Right atrium auricular region (tissue), 2 donors: ENCODE measurements at regions not wholly inside any gene's neighbourhood (a gene's known extent, or its start where the extent isn't known, plus 50 kb on each side); places are given as distances from the start of the nearest gene placed in this dataset.

ENCODE experiments used
- DNase-seq: peaks from one replicate; pipeline ENCODE4 v3.0.0-alpha.2; 2019; ENCODE audit warnings: low spot score
- H3K27ac ChIP-seq, 2 donors: fragments of 200-600 bp; sonication (generic); 1 replicate in 1 of 2; 2 replicates in 1 of 2; pipeline ENCODE4 v1.5.1; 2016 to 2019
- H3K27me3 ChIP-seq, 2 donors: fragments of 200-600 bp; sonication (generic); one replicate each; pipeline versions ENCODE4 v1.5.1 to v1.6.0; 2017 to 2019
- H3K36me3 ChIP-seq: fragments of 200-600 bp; sonication (generic); one replicate; pipeline ENCODE4 v1.5.1; 2016
- H3K4me1 ChIP-seq, 2 donors: fragments of 200-600 bp; sonication (generic); one replicate each; pipeline versions ENCODE4 v1.5.1 to v1.6.0; 2017 to 2019
- H3K4me3 ChIP-seq, 2 donors: fragments of 200-600 bp; sonication (generic); 1 replicate in 1 of 2; 2 replicates in 1 of 2; pipeline ENCODE4 v1.5.1; 2017 to 2019; ENCODE audit warnings: mild to moderate bottlenecking in 1 of 2, moderate library complexity in 1 of 2
- H3K9me3 ChIP-seq, 2 donors: fragments of 200-600 bp; sonication (generic); one replicate each; pipeline ENCODE4 v1.5.1; 2019
- CTCF ChIP-seq, 2 donors: fragments of 200-600 bp; sonication (generic); IDR thresholded peaks; one replicate each; pipeline ENCODE4 v1.5.1; 2019; ENCODE audit warnings: antibody characterized with exemption in 2 of 2

GRCh38 chr2:195493416-195493815 lies 163.6 kb upstream of the SLC39A10 start:
- Histone ChIP-seq H3K27ac (no peak overlapping the region), H3K27me3 (no peaks in the 10 kb centered on the region), H3K36me3 (no peaks in the 10 kb centered on the region), H3K4me3 (no peak overlapping the region), H3K9me3 (no peaks in the 10 kb centered on the region), H3K4me1 (no peaks in the 10 kb centered on the region)
- no peak for DNase-seq
- TF ChIP-seq CTCF (IDR thresholded peaks at IDR 0.05), result no peak

- no peak for DNase-seq
- Histone ChIP-seq H3K27me3 (no peaks in the 10 kb centered on the region), H3K4me3 (no peak overlapping the region), H3K36me3 (no peaks in the 10 kb centered on the region), H3K9me3 (no peaks in the 10 kb centered on the region), H3K27ac (no peak overlapping the region), H3K4me1 (no peaks in the 10 kb centered on the region)
- no peak for TF ChIP-seq CTCF (IDR thresholded peaks at IDR 0.05)
Observed at GRCh38 chr2:195490319-195490718, 166.7 kb upstream of the SLC39A10 start.

- no peaks in the 10 kb centered on the region for H3K27me3 ChIP-seq
- no peaks in the 10 kb centered on the region for H3K36me3 ChIP-seq
- TF ChIP-seq CTCF (IDR thresholded peaks at IDR 0.05), result no peak
Observed at GRCh38 chr2:195489101-195489500, 167.9 kb upstream of the SLC39A10 start.

GRCh38 chr2:195488567-195488966 lies 168.5 kb upstream of the SLC39A10 start:
- no peak for DNase-seq
- no peak overlapping the region for H3K4me3 ChIP-seq
- no peak overlapping the region for H3K27ac ChIP-seq
- H3K27me3 ChIP-seq, result no peaks in the 10 kb centered on the region
- no peaks in the 10 kb centered on the region for H3K4me1 ChIP-seq
- H3K36me3 ChIP-seq, result no peaks in the 10 kb centered on the region
- H3K9me3 ChIP-seq, result no peaks in the 10 kb centered on the region
- TF ChIP-seq CTCF (IDR thresholded peaks at IDR 0.05), result no peak

More at GRCh38 chr2:195489101-195489500, 167.9 kb upstream of the SLC39A10 start:
- no peaks in the 10 kb centered on the region for H3K9me3 ChIP-seq
- H3K27ac ChIP-seq, result no peak overlapping the region
- H3K4me3 ChIP-seq, result no peak overlapping the region
- DNase-seq, result no peak
- no peaks in the 10 kb centered on the region for H3K4me1 ChIP-seq

- Histone ChIP-seq H3K4me1 (no peaks in the 10 kb centered on the region), H3K27ac (no peak overlapping the region), H3K36me3 (no peaks in the 10 kb centered on the region), H3K27me3 (no peaks in the 10 kb centered on the region), H3K4me3 (no peak overlapping the region), H3K9me3 (no peaks in the 10 kb centered on the region)
- DNase-seq, result no peak
- TF ChIP-seq CTCF (IDR thresholded peaks at IDR 0.05), result no peak
Observed at GRCh38 chr2:195486987-195487644, 169.9 kb upstream of the SLC39A10 start.

GRCh38 chr2:195486520-195486919 lies 170.5 kb upstream of the SLC39A10 start:
- no peak for TF ChIP-seq CTCF (IDR thresholded peaks at IDR 0.05)
- H3K9me3 ChIP-seq, result no peaks in the 10 kb centered on the region
- no peak overlapping the region for H3K27ac ChIP-seq
- H3K4me1 ChIP-seq, result no peaks in the 10 kb centered on the region
- H3K27me3 ChIP-seq, result no peaks in the 10 kb centered on the region
- H3K36me3 ChIP-seq, result no peaks in the 10 kb centered on the region
- H3K4me3 ChIP-seq, result no peak overlapping the region
- DNase-seq, result no peak
